ENCODE measurements at regions not wholly inside any gene's neighbourhood (a gene's known extent, or its start where the extent isn't known, plus 50 kb on each side); places are given as distances from the start of the nearest gene placed in this dataset.

DNA sequence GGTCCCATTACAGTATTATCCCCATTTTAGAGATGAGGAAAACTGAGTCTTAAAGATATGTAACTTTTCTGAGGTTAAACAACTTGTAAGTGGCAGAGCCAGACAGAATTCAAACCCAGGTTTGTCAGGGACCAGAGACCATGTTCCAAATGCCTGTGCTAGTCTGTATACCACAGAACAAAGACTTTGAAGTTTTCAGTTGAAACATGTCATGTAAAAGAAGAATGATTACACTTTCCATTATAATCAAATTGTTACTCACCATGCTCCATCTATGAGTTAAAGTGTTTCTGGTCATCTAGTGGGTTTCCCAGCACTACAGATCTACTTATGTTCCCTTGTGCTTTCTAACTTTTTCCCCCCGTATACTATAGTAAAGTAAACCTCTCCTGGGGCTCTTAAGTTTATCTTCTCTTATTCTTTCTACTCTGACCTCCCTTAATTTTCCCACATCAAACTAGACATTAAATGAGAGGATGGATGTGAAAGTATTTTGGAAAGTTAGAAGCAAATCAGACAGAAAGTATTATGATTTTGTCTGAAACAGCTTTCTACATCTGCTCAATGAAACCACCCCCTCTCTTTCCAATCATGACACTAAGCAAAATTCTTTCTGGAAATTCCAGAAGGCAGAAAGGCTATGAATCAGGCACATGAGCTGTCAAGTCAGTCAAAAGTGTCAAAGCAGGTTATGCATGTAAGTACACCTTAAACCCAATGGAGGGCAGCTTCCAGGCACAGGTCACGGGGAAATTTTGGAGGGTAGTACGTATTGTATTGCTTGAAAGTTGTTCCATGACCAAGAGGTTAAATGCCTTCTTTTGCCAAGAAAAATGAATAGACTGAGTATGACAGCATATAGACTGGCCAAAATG is 132.7 kb upstream of the MAP3K7 start:
- Histone ChIP-seq H3K9me2 (ENCODE audit: insufficient read depth, low read length) (no peaks in the 10 kb centered on the region), H3K27ac (ENCODE audit: low read length) (no peak overlapping the region), H2AFZ (ENCODE audit: low read depth, low read length) (no peak overlapping the region), H3K27me3 (ENCODE audit: insufficient read depth, low read depth, low read length) (no peaks in the 10 kb centered on the region), H3F3A (ENCODE audit: insufficient read depth, low read length, poor library complexity, severe bottlenecking) (no peaks in the 10 kb centered on the region), H3K79me2 (replicated peaks; ENCODE audit: insufficient read depth, low read length) (no peaks in the 10 kb centered on the region), H3K4me3 (ENCODE audit: low read length) (no peak overlapping the region), H3K9me3 (ENCODE audit: low read length) (no peaks in the 10 kb centered on the region), H3K36me3 (ENCODE audit: insufficient read depth, low read length) (no peaks in the 10 kb centered on the region), H3K4me2 (ENCODE audit: low read length) (no peak overlapping the region), H4K20me1 (ENCODE audit: insufficient read depth) (no peaks in the 10 kb centered on the region), H3K9ac (ENCODE audit: low read length) (no peak overlapping the region)
- TF ChIP-seq, protein P1, sequence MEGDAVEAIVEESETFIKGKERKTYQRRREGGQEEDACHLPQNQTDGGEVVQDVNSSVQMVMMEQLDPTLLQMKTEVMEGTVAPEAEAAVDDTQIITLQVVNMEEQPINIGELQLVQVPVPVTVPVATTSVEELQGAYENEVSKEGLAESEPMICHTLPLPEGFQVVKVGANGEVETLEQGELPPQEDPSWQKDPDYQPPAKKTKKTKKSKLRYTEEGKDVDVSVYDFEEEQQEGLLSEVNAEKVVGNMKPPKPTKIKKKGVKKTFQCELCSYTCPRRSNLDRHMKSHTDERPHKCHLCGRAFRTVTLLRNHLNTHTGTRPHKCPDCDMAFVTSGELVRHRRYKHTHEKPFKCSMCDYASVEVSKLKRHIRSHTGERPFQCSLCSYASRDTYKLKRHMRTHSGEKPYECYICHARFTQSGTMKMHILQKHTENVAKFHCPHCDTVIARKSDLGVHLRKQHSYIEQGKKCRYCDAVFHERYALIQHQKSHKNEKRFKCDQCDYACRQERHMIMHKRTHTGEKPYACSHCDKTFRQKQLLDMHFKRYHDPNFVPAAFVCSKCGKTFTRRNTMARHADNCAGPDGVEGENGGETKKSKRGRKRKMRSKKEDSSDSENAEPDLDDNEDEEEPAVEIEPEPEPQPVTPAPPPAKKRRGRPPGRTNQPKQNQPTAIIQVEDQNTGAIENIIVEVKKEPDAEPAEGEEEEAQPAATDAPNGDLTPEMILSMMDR (IDR thresholded peaks at IDR 0.05; ENCODE audit: poor library complexity, severe bottlenecking): no peak
- no peak for TF ChIP-seq EP300 (conservative IDR thresholded peaks at IDR 0.05; ENCODE audit: poor library complexity, severe bottlenecking)
- TF ChIP-seq TAF1 (IDR thresholded peaks at IDR 0.05; ENCODE audit: low read depth): no peak
- no peak for TF ChIP-seq REST (IDR thresholded peaks at IDR 0.05; ENCODE audit: borderline replicate concordance)
- no peak for TF ChIP-seq EZH2 (IDR thresholded peaks at IDR 0.05; ENCODE audit: borderline replicate concordance, insufficient read depth, low read length, poor library complexity, severe bottlenecking)
- no peak for TF ChIP-seq MXI1 (conservative IDR thresholded peaks at IDR 0.05; ENCODE audit: poor library complexity, severe bottlenecking)
- TF ChIP-seq POLR2AphosphoS5 (IDR thresholded peaks at IDR 0.05): no peak
- TF ChIP-seq RAD21 (conservative IDR thresholded peaks at IDR 0.05): no peak
- TF ChIP-seq SMC3 (conservative IDR thresholded peaks at IDR 0.05; ENCODE audit: poor library complexity): no peak

DNA sequence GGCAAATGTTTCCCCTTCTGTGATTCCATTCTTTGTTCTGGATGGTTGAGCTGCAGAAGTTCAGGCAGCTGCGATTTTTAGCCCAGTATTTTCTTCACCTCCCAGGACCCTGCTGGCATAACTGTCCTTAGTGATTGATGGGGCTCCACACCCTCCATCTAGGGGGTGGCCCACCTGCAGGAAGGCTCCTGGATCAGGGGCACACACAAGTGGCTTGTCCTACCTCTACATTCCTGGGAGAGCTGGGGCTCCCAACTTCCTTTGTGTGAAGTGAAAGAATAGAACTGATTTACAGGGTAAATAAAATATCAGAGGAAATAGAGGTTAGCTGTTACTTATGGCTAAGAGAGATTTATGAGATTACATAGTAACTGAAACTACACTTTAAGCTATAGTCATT is 129.5 kb upstream of the MAP3K7 start:
- H3K36me3 ChIP-seq (ENCODE audit: insufficient read depth, low read length): no peaks in the 10 kb centered on the region
- H3K4me3 ChIP-seq (ENCODE audit: low read length): no peak overlapping the region
- H3F3A ChIP-seq (ENCODE audit: insufficient read depth, low read length, poor library complexity, severe bottlenecking): no peaks in the 10 kb centered on the region
- no peak overlapping the region for H3K9ac ChIP-seq (ENCODE audit: low read length)
- no peak overlapping the region for H3K4me2 ChIP-seq (ENCODE audit: low read length)
- H3K9me2 ChIP-seq (ENCODE audit: insufficient read depth, low read length): no peaks in the 10 kb centered on the region
- no peaks in the 10 kb centered on the region for H4K20me1 ChIP-seq (ENCODE audit: insufficient read depth)
- TF ChIP-seq TAF1 (IDR thresholded peaks at IDR 0.05; ENCODE audit: low read depth) (no peak), EP300 (conservative IDR thresholded peaks at IDR 0.05; ENCODE audit: poor library complexity, severe bottlenecking) (no peak), RAD21 (conservative IDR thresholded peaks at IDR 0.05) (no peak), SMC3 (conservative IDR thresholded peaks at IDR 0.05; ENCODE audit: poor library complexity) (no peak)
- TF ChIP-seq, protein P1 (IDR thresholded peaks at IDR 0.05; ENCODE audit: poor library complexity, severe bottlenecking): no peak
- no peaks in the 10 kb centered on the region for H3K9me3 ChIP-seq (ENCODE audit: low read length)
- no peaks in the 10 kb centered on the region for H3K27me3 ChIP-seq (ENCODE audit: insufficient read depth, low read depth, low read length)
- no peak overlapping the region for H2AFZ ChIP-seq (ENCODE audit: low read depth, low read length)
- H3K79me2 ChIP-seq (replicated peaks; ENCODE audit: insufficient read depth, low read length): no peaks in the 10 kb centered on the region
- H3K27ac ChIP-seq (ENCODE audit: low read length): no peak overlapping the region
